ENCODE measurements at regions not wholly inside any gene's neighbourhood (a gene's known extent, or its start where the extent isn't known, plus 50 kb on each side); places are given as distances from the start of the nearest gene placed in this dataset.

GRCh38 chr6:43977404-43978111, 149.7 kb downstream of the MRPL14 start (continued):
- TF ChIP-seq HMGN3 (IDR thresholded peaks at IDR 0.05; ENCODE audit: borderline replicate concordance, extremely low read depth, insufficient read length, low read depth, low read length) (no peak), COPS2 (conservative IDR thresholded peaks at IDR 0.05) (no peak), ZNF175 (CRISPR knock-in tag; IDR thresholded peaks at IDR 0.05; ENCODE audit: low read depth) (peak; percentile 83), CTBP1 (IDR thresholded peaks at IDR 0.05; ENCODE audit: borderline replicate concordance) (peak; percentile 43; the same call in 1 of the 2 replicates), FOXP4 (CRISPR knock-in tag; IDR thresholded peaks at IDR 0.05; ENCODE audit: borderline replicate concordance) (no peak), DMBX1 (CRISPR knock-in tag; IDR thresholded peaks at IDR 0.05; ENCODE audit: borderline replicate concordance) (peak; percentile 45; the same call in 1 of the 2 replicates)

- no peak overlapping the region for H3K27ac ChIP-seq (ENCODE audit: extremely low read depth, low read depth, low read length)
- H3K36me3 ChIP-seq (ENCODE audit: control insufficient read depth, insufficient read depth, low read length): no peaks in the 10 kb centered on the region
- peaks cover 24% of the 10 kb centered on the region; the same call in 2 of the 3 replicates for H3K79me2 ChIP-seq (ENCODE audit: control insufficient read depth, insufficient read depth, low read length)
- no peaks in the 10 kb centered on the region for H3K9me1 ChIP-seq (ENCODE audit: control insufficient read depth, insufficient read depth, low read length)
- no peaks in the 10 kb centered on the region for H3K27me3 ChIP-seq (ENCODE audit: control insufficient read depth in 2 of 2, insufficient read depth in 2 of 2, low read length in 2 of 2)
- peaks cover 19 to 38% of the 10 kb centered on the region in 2 experiments for H3K4me1 ChIP-seq (replicated peaks in 1 of 2; ENCODE audit: control insufficient read depth in 2 of 2, insufficient read depth in 2 of 2, low read length in 2 of 2)
- peak overlapping the region; percentile 24; the same call in 1 of the 2 replicates for H2AFZ ChIP-seq (ENCODE audit: low read depth, low read length)
- ATAC-seq (no peak), FAIRE-seq (no peak), DNase-seq (ENCODE audit: extremely low read depth in 1 of 4, low spot score in 3 of 4) (no peak)
- CTCF ChIA-PET (ENCODE audit: low intra/inter-chr PET ratio): interaction anchor here (1.3 kb wide), 1 partner anchor 98 kb away, joined by 4 read pairs; no protein-coding TSS in a partner anchor
- no peaks in the 10 kb centered on the region for H4K20me1 ChIP-seq (replicated peaks; ENCODE audit: control insufficient read depth, insufficient read depth, low read length)
- peak overlapping the region in 1 of 2 experiments; percentile 55; a peak in 1 of 4 replicates for H3K9ac ChIP-seq (ENCODE audit: insufficient read depth in 1 of 2, low read depth in 2 of 2, low read length in 2 of 2)
- no peak overlapping the region for H3K4me3 ChIP-seq
- no TSS peak for BruUV-seq (replicated peaks)
- in situ Hi-C loops (cut with MboI) (no loop called here), intact Hi-C loops (cut with micrococcal nuclease) (no loop called here)
- H3K4me2 ChIP-seq (ENCODE audit: insufficient read depth, low read length): no peak overlapping the region
- H3K9me3 ChIP-seq (replicated peaks; ENCODE audit: control insufficient read depth, insufficient read depth, low read depth, low read length): no peaks in the 10 kb centered on the region
- POLR2A ChIA-PET: interaction anchor here (0.8 to 1.5 kb wide), 3 partner anchors 9 to 14 kb away, joined by 3 to 5 read pairs (median 3); no protein-coding TSS in a partner anchor
- 51% methylated on average over 5 of the region's 5 CpGs for WGBS (ENCODE audit: insufficient coverage, low coverage, missing lambda C conversion rate)
- TF ChIP-seq ZBTB11 (CRISPR knock-in tag; IDR thresholded peaks at IDR 0.05): peak in 1 of 3 experiments; percentile 28; a peak in 1 of 6 replicates
- no peak for TF ChIP-seq SIX5 (IDR thresholded peaks at IDR 0.05; ENCODE audit: borderline replicate concordance in 1 of 2, insufficient read depth in 1 of 2, low read depth in 1 of 2, low read length in 2 of 2)
- TF ChIP-seq ZNF639 (CRISPR knock-in tag; conservative IDR thresholded peaks at IDR 0.05 in 1 of 2, IDR thresholded peaks at IDR 0.05 in 1 of 2): peak in 1 of 2 experiments; percentile 14; a peak in 1 of 4 replicates
These were observed 150.4 kb downstream of the MRPL14 start for GRCh38 chr6:43976706-43977403.

Data from K562 (cell line).